HG02870 (cell line): ENCODE measurements at regions not wholly inside any gene's neighbourhood (a gene's known extent, or its start where the extent isn't known, plus 50 kb on each side); places are given as distances from the start of the nearest gene placed in this dataset.
"Not testable (repeated sequence)": the region's sequence is repeated elsewhere in the genome, so short reads cannot be mapped to it uniquely, and the experiment has no call there.

Experiments used
- ATAC-seq: cut with Tn5 transposase; IDR thresholded peaks from one replicate; pipeline ENCODE4 v1.9.1; 2021; ENCODE audit warnings: mild to moderate bottlenecking, moderate library complexity; ENCODE audit not compliant: unreplicated experiment

GRCh38 chr10:57621466-57621865 lies 646.2 kb downstream of the IPMK start:
- ATAC-seq, result no peak

GRCh38 chr10:57605948-57606485 lies 661.7 kb downstream of the IPMK start:
- ATAC-seq, result no peak

GRCh38 chr10:57599440-57599839 lies 668.3 kb downstream of the IPMK start:
- no peak for ATAC-seq

GRCh38 chr10:57593983-57594573 lies 673.6 kb downstream of the IPMK start:
- no peak for ATAC-seq

- no peak for ATAC-seq
Measured at GRCh38 chr10:57579926-57580325, 687.8 kb downstream of the IPMK start.

- ATAC-seq, result no peak
Measured at GRCh38 chr10:57562211-57562610, 705.5 kb downstream of the IPMK start.

- not testable (repeated sequence) for ATAC-seq
Measured at GRCh38 chr10:57551774-57552173, 715.9 kb downstream of the IPMK start.

GRCh38 chr10:57535306-57535705 lies 732.4 kb downstream of the IPMK start:
- no peak for ATAC-seq

GRCh38 chr10:57513637-57514036 lies 754.1 kb downstream of the IPMK start:
- no peak for ATAC-seq

- no peak for ATAC-seq
Measured at GRCh38 chr10:57507788-57508187, 759.9 kb downstream of the IPMK start.

- no peak for ATAC-seq
Measured at GRCh38 chr10:57506414-57507094, 761.1 kb downstream of the IPMK start.

GRCh38 chr10:57494486-57494885 lies 773.2 kb downstream of the IPMK start:
- no peak for ATAC-seq

GRCh38 chr10:57482259-57482658 lies 785.4 kb downstream of the IPMK start:
- no peak for ATAC-seq

- ATAC-seq, result no peak
Measured at GRCh38 chr10:57472823-57473619, 794.7 kb downstream of the IPMK start.

GRCh38 chr10:57468894-57469432 lies 798.7 kb downstream of the IPMK start:
- ATAC-seq, result no peak

- ATAC-seq, result no peak
Measured at GRCh38 chr10:57465155-57465554, 802.5 kb downstream of the IPMK start.

- no peak for ATAC-seq
Measured at GRCh38 chr10:57460540-57460939, 807.2 kb downstream of the IPMK start.

- ATAC-seq, result no peak
Measured at GRCh38 chr10:57457972-57458512, 809.7 kb downstream of the IPMK start.

GRCh38 chr10:57430376-57430775 lies 837.3 kb downstream of the IPMK start:
- no peak for ATAC-seq

GRCh38 chr10:57420881-57421280 lies 846.8 kb downstream of the IPMK start:
- ATAC-seq, result no peak

GRCh38 chr10:57418476-57418875 lies 849.2 kb downstream of the IPMK start:
- ATAC-seq, result no peak
